GM18873 (cell line): ENCODE measurements at regions not wholly inside any gene's neighbourhood (a gene's known extent, or its start where the extent isn't known, plus 50 kb on each side); places are given as distances from the start of the nearest gene placed in this dataset.

Source experiments
- ATAC-seq: cut with Tn5 transposase; IDR thresholded peaks from one replicate; pipeline ENCODE4 v1.9.1; 2021; ENCODE audit warnings: mild to moderate bottlenecking, moderate library complexity, moderate number of reproducible peaks; ENCODE audit not compliant: unreplicated experiment, low FRiP score

DNA sequence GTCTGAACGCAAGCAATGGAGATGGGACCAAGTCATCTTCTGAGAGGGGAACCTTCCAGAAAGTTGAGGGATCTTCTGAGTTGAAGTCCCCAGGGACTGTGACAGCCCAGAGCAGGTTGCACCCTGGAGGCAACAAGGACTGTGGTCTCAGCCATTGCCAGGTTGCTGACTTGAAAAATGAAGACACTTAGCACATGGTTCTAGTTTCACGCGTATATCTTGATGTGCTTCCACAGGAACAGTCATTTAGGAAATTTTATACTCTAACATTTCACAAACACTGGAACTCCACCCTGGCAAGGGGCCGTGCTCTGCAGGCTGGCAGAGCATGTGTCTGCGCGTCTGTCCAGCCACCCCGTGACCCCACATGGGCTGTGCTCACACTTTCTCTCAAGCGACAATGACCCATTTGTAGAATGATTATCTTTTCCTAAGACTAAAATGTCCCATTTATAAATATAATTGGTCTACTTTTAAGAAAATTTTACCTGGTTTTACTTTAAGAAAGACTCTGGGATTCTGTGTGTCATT, 157.0 kb downstream of the ERMARD start:
- ATAC-seq: no peak

DNA sequence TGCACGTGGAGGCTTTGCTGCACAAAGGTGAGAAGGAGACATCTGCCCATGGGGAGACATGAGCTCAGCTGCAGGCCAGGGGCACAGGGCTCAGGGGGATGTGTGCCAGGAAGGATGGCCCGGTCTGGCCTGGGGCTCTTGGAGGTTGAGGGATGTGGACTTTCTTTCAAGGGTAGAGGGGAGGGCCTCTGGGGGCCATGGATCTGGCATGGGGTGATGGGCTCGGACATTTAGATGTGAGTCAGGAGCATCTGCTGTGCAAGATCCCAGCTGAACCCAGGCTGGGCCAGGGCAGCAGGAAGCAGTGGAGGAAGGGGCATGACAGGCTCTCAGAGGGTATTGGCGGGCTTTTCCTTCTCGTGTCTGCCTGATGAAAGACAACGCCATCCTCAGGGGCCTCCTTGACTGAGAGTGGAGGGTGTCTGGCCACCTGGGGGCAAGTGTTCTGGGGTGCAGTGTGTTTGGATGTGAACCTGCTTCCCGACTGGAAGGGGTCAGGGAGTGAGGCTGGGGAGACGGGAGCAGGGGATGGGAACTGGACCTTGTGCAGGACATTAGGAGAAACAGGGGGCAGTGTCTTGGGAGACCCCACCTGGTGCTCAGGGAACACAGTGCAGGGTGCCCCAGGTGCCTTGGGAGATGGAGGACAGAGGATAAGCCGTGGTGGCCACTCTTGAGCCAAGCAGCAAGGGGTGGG, 156.1 kb downstream of the ERMARD start:
- ATAC-seq: no peak

DNA sequence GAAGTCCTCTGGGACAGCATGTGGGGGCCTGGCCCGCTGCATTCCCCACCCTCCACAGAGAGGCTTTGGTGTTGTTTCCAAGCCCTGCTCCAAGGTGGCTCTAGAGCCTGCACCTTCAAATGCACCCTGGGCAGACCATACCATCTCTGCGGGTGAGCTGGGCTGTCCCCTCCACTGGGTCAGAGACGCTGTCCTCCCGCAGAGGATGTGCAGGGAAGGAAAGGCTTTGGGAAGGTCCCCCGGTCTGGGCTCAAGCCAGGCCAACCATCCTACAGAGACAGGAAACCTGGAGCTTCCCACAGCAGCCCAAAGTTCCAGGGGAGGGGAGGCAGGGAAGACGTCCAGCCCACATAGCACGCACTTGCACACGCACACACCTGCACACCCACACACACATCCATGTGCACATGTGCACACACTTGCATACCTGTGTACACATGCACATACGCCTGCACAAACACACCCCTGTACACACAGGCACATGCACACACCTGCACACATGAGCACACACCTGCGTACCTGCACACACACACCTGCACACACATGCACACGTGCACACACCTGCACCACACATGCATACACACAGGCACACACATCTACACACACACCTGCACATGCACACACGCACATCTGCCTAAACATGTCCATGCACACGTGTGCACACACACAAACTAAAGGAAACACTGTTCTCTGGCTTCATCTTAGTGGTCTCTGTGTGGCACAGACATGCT, 155.4 kb downstream of the ERMARD start:
- ATAC-seq: no peak

- no peak for ATAC-seq
Observed at GRCh38 chr6:169906004-169906687, 154.7 kb downstream of the ERMARD start.

DNA sequence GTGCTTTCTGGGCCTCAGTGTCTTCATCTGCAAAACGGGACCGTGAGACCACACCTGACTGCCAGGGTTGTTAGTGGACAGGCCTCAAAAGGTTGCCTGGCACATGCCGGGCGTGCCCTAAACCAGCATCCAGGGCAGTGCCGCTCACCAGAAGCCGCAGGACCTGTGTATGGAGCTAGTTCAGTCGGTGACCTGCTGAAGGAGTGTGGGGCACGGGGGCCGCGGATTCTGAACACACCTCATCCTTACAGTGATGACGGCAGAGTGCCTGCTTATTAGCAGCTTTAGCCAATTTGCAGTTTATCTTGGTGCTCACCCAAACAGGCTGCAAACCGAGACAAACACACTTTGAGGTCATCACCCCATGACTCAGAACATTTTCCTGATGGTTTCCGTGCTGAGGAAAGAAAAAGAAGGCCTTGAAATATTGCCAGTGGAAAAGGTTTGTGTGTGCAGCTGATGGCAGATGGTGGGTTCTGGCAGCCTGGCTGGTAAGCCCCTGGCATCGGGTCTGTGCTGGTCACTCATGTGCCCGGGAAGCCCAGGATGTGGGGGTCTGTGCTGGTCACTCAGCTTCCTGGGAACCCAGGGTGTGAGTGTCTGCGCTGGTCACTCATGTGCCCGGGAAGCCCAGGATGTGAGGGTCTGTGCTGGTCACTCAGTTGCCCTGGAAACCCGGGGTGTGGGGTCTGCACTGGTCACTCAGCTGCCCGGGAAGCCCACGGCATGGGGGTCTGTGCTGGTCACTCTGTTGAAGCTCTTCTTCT, 153.8 kb downstream of the ERMARD start:
- no peak for ATAC-seq

GRCh38 chr6:169904051-169904922, 152.9 kb downstream of the ERMARD start:
- ATAC-seq: no peak

DNA sequence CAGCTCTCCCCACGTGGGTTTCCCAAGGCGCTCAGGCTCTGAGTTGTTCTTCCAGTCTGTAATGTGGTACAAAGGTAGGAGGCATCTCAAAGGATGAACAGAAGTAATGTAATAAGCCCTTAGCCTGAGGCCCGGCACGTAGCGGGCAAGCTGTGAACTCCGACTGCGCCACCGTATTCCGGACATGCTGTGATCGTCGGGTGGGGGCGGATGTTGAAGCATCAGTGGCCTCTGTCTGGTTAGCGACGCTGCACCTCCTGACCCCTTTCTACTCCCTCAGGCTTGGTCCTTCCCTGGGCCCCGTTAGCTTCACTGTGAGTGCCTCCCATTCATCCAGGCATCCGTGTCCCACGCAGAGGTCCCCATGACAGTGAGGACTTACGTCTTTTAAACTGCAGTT, 151.7 kb downstream of the ERMARD start:
- no peak for ATAC-seq

DNA sequence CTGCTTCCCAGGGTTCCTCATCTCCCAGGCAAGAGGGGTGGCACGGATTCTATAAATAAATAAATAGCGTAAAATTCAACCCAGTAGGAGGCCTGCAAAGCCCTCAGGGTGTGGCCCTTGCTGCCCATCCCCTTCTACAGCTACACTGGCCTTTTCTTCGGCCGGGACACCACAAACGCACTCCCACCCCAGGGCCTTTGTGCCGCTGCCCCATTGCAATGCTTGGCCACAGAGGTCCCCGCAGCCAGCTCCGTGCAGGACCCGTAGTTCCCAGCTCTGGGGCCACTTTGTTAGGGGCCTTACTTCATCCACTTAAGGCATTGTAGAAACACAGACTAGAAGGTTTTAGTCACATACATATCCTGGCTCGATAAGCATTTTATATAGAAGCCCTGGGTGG, 151.2 kb downstream of the ERMARD start:
- no peak for ATAC-seq

DNA sequence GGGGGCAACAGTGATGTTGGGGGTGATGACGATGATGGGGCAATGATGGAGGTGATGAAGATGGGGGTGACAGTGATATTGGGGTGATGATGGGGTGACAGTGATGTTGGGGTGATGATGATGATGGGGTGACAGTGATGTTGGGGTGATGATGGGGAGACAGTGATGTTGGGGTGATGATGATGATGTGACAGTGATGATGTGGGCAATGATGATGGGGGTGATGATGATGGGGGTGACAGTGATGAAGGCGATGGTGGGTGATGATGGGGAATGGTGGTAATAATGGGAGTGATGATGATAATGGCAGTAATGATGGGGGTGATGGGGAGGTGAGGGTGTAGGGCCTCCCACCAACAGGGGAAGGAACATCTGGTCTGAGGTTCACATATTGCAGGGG, 150.6 kb downstream of the ERMARD start:
- ATAC-seq: no peak

GRCh38 chr6:169899481-169900145, 148.2 kb downstream of the ERMARD start:
- no peak for ATAC-seq

DNA sequence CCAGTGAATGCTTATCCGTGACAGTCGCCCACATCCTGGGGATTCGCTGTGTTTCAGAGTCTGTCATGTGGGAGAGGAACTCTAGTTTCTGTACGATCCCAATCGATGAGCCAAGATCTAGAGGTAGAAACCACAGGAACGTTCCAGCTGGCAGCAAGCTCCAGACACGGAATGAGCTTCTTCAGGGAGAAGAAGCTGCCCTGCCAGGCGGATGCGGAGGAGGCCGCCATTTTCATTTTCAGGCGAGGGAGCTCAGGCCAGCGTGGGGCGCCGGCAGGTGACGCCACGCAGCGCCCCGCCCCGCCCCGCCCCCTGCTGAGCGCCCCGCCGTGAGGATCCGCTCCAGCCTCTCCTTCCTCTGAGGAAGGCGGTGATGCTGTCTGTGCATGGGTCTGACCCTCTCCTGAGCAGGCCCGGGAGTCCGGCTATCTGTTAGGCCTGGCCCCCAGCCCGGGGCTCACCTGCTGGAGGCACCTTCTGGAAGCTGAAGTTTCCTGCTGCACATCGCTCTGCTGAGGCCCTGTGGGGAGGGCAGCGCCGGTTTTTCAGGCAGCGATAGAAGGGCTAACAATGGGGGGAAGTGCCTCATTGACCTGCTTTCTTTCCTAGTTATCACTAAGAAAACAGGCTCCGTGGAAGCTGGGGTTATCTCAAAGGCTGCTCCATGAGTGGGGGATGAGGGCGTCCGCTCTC, 147.5 kb downstream of the ERMARD start:
- no peak for ATAC-seq

GRCh38 chr6:169897601-169898358, 146.4 kb downstream of the ERMARD start:
- ATAC-seq: no peak

DNA sequence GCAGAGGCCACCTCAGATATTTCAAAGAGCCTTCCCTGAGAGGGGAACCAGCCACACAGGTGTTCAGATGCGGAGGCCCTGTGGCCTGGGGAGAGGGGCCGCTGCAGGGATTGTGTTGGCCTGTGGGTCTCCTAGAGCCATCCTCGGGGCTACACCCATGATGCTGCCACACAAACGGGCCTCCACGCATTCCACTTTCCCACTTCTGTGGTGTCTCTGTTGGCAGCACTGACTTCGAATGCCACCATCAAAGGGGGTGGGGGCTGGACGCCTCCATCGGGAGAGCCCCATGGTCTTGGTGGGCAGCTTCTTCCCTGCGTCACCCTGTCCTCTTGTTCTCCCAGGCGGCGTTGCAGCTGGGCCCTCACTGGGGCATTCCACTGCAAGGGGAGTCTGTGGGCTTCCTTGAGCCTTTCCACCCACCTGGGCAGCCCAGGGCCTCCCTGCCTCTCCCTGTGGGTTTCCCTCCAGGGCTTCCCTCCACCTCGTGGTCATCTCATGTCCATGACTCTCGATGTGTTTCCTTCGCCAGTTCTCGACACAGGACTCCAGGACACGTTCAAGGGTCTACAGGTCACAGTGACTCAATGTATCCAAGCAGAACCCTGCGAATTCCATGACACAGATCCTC, 145.5 kb downstream of the ERMARD start:
- ATAC-seq: no peak

DNA sequence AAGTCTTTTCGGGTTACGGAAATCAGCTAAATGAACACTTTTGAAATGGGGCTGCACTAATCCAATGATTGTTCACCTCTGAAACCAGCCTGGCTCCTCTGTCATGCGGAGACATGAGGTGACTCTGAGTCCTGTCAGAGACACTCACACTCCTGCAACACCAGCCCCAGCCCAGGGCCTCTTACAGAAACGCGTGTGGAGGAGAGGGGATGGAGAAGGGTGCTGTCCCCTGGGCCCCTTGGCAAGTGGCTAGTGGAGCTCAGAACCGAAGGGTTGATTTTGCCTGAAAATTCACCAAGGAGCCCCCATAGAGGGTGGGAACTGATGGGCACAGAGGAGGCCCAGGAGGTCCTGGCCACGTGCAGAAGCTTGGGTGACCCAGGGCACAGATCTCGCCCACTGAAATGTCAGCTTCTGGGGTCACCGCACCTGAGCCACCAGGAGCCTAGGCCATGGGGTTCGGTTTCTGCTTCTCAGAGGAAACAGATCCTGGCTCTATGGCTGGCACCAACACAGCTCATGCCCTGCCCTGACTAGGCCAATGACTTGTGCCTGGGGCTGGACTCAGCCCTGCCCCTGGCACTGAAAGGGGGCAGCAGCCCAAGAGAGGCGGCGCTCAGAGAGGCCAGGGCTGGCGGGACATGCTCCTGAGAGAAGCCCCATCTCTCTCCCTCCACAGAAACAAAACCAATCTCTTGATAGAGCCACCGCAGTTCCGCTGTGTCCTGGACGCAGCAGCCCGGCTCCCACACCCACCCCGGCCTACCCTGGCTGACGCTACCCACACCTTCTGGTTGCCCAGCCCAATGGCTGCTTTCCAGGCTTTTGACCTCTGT, 144.7 kb downstream of the ERMARD start:
- ATAC-seq: no peak

DNA sequence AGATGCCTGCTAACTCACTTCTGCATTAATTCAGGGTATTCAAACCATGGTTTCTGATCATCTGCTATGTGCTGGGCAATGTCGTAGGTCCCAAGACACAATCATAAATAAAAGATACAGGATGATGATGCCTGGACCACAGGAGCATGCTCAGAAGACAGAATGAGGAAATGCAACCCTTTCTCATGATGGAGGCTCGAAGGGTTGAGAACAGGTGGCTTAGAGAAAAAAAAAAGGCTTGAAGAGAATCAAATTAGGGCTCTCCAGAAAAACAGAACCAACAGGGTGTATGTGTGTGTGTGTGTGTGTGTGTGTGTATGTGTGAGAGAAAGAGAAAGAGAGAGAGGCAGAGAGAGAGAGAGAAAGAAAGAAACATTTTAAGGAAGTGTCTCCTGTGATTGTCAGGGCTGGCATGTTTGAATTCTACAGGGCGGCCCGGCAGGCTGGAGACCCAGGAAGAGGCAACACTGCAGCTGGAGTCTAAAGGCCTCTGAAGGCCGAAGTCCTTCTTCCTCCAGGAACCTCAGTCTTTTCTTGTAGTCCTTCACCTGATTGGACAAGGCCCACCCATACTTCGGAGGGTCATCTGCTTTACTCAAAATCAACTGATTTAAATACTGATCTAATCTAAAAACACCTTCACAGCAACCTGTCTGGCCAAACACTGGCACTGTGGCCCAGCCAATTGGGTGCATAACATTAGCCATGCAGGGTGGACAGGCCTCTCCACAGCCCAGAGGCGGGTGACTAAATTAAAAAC, 143.8 kb downstream of the ERMARD start:
- ATAC-seq: no peak
